ENCODE measurements at regions not wholly inside any gene's neighbourhood (a gene's known extent, or its start where the extent isn't known, plus 50 kb on each side); places are given as distances from the start of the nearest gene placed in this dataset.

- POLR2A ChIA-PET, result no interaction called here
- peaks cover 10% of the 10 kb centered on the region for H3K27me3 Mint-ChIP-seq
- H3K36me3 Mint-ChIP-seq (ENCODE audit: low read depth), result no peaks in the 10 kb centered on the region
- CTCF ChIA-PET, result no interaction called here
- H3K4me3 Mint-ChIP-seq, result no peak overlapping the region
- H3K27ac Mint-ChIP-seq, result no peak overlapping the region
- no peak for DNase-seq
- no peaks in the 10 kb centered on the region for H3K9me3 Mint-ChIP-seq
- H3K4me1 Mint-ChIP-seq, result no peaks in the 10 kb centered on the region
Measured at GRCh38 chr2:175872721-175873120, 129.3 kb downstream of the LNPK start.

- peaks cover 8% of the 10 kb centered on the region for H3K27me3 Mint-ChIP-seq
- POLR2A ChIA-PET, result no interaction called here
- no peak overlapping the region for H3K27ac Mint-ChIP-seq
Measured at GRCh38 chr2:175872005-175872348, 130.1 kb downstream of the LNPK start.

GRCh38 chr2:175871331-175872004, 130.6 kb downstream of the LNPK start:
- H3K27me3 Mint-ChIP-seq, result peaks cover 8% of the 10 kb centered on the region
- POLR2A ChIA-PET, result no interaction called here
- no peak for DNase-seq

More at GRCh38 chr2:175872005-175872348, 130.1 kb downstream of the LNPK start:
- DNase-seq, result no peak
- no peak overlapping the region for H3K4me3 Mint-ChIP-seq
- CTCF ChIA-PET, result no interaction called here
- no peaks in the 10 kb centered on the region for H3K36me3 Mint-ChIP-seq (ENCODE audit: low read depth)
- H3K9me3 Mint-ChIP-seq, result no peaks in the 10 kb centered on the region
- H3K4me1 Mint-ChIP-seq, result no peaks in the 10 kb centered on the region

GRCh38 chr2:175865716-175866115, 136.4 kb downstream of the LNPK start:
- no peak for DNase-seq
- CTCF ChIA-PET, result no interaction called here
- Mint-ChIP-seq H3K27ac (no peak overlapping the region), H3K36me3 (ENCODE audit: low read depth) (no peaks in the 10 kb centered on the region), H3K27me3 (peaks cover 2% of the 10 kb centered on the region), H3K4me3 (no peak overlapping the region), H3K4me1 (no peaks in the 10 kb centered on the region), H3K9me3 (no peaks in the 10 kb centered on the region)
- POLR2A ChIA-PET, result no interaction called here

More at GRCh38 chr2:175871331-175872004, 130.6 kb downstream of the LNPK start:
- Mint-ChIP-seq H3K27ac (no peak overlapping the region), H3K9me3 (no peaks in the 10 kb centered on the region), H3K4me1 (no peaks in the 10 kb centered on the region), H3K36me3 (ENCODE audit: low read depth) (no peaks in the 10 kb centered on the region), H3K4me3 (no peak overlapping the region)
- CTCF ChIA-PET, result no interaction called here

GRCh38 chr2:175864137-175864850, 137.8 kb downstream of the LNPK start:
- no peak for DNase-seq
- Mint-ChIP-seq H3K9me3 (no peaks in the 10 kb centered on the region), H3K4me1 (no peaks in the 10 kb centered on the region), H3K27me3 (peaks cover 2% of the 10 kb centered on the region), H3K36me3 (ENCODE audit: low read depth) (no peaks in the 10 kb centered on the region), H3K4me3 (no peak overlapping the region), H3K27ac (no peak overlapping the region)
- ChIA-PET POLR2A (no interaction called here), CTCF (no interaction called here)

GRCh38 chr2:175861958-175862357, 140.1 kb downstream of the LNPK start:
- DNase-seq, result no peak
- Mint-ChIP-seq H3K27ac (no peak overlapping the region), H3K9me3 (no peaks in the 10 kb centered on the region), H3K4me3 (no peak overlapping the region), H3K36me3 (ENCODE audit: low read depth) (no peaks in the 10 kb centered on the region), H3K4me1 (no peaks in the 10 kb centered on the region), H3K27me3 (peaks cover 2% of the 10 kb centered on the region)
- ChIA-PET POLR2A (no interaction called here), CTCF (no interaction called here)

- H3K4me1 Mint-ChIP-seq, result no peaks in the 10 kb centered on the region
Measured at GRCh38 chr2:175855794-175856453, 146.1 kb downstream of the LNPK start.

GRCh38 chr2:175855236-175855635, 146.8 kb downstream of the LNPK start:
- Mint-ChIP-seq H3K27me3 (peaks cover 4% of the 10 kb centered on the region), H3K4me1 (no peaks in the 10 kb centered on the region)
- POLR2A ChIA-PET, result no interaction called here

More at GRCh38 chr2:175855794-175856453, 146.1 kb downstream of the LNPK start:
- CTCF ChIA-PET, result no interaction called here
- Mint-ChIP-seq H3K27me3 (peaks cover 4% of the 10 kb centered on the region), H3K4me3 (no peak overlapping the region), H3K9me3 (no peaks in the 10 kb centered on the region), H3K36me3 (ENCODE audit: low read depth) (no peaks in the 10 kb centered on the region), H3K27ac (no peak overlapping the region)
- POLR2A ChIA-PET, result no interaction called here
- DNase-seq, result no peak

GRCh38 chr2:175854665-175855064, 147.4 kb downstream of the LNPK start:
- Mint-ChIP-seq H3K36me3 (ENCODE audit: low read depth) (no peaks in the 10 kb centered on the region), H3K4me1 (no peaks in the 10 kb centered on the region), H3K27me3 (peaks cover 4% of the 10 kb centered on the region), H3K4me3 (no peak overlapping the region), H3K9me3 (no peaks in the 10 kb centered on the region), H3K27ac (no peak overlapping the region)
- POLR2A ChIA-PET, result no interaction called here
- CTCF ChIA-PET, result interaction anchor here (1.2 kb wide), 1 partner anchor 11 kb away, joined by 3 read pairs; no protein-coding TSS in a partner anchor
- DNase-seq, result no peak

More at GRCh38 chr2:175855236-175855635, 146.8 kb downstream of the LNPK start:
- CTCF ChIA-PET, result no interaction called here
- no peaks in the 10 kb centered on the region for H3K9me3 Mint-ChIP-seq
- no peak overlapping the region for H3K4me3 Mint-ChIP-seq
- no peak for DNase-seq
- no peaks in the 10 kb centered on the region for H3K36me3 Mint-ChIP-seq (ENCODE audit: low read depth)
- H3K27ac Mint-ChIP-seq, result no peak overlapping the region

- ChIA-PET POLR2A (no interaction called here), CTCF (interaction anchor here (1.2 kb wide), 1 partner anchor 10 kb away, joined by 3 read pairs; no protein-coding TSS in a partner anchor)
- H3K4me3 Mint-ChIP-seq, result no peak overlapping the region
- no peaks in the 10 kb centered on the region for H3K36me3 Mint-ChIP-seq (ENCODE audit: low read depth)
- H3K27me3 Mint-ChIP-seq, result peaks cover 4% of the 10 kb centered on the region
- H3K9me3 Mint-ChIP-seq, result no peaks in the 10 kb centered on the region
- no peaks in the 10 kb centered on the region for H3K4me1 Mint-ChIP-seq
- no peak for DNase-seq
- no peak overlapping the region for H3K27ac Mint-ChIP-seq
Measured at GRCh38 chr2:175854129-175854528, 147.9 kb downstream of the LNPK start.

GRCh38 chr2:175853616-175853890, 148.5 kb downstream of the LNPK start:
- H3K9me3 Mint-ChIP-seq, result no peaks in the 10 kb centered on the region
- ChIA-PET POLR2A (no interaction called here), CTCF (no interaction called here)
- peaks cover 4% of the 10 kb centered on the region for H3K27me3 Mint-ChIP-seq
- DNase-seq, result no peak
- no peaks in the 10 kb centered on the region for H3K36me3 Mint-ChIP-seq (ENCODE audit: low read depth)
- no peak overlapping the region for H3K27ac Mint-ChIP-seq
- no peak overlapping the region for H3K4me3 Mint-ChIP-seq
- H3K4me1 Mint-ChIP-seq, result no peaks in the 10 kb centered on the region

- Mint-ChIP-seq H3K27ac (no peak overlapping the region), H3K27me3 (peaks cover 4% of the 10 kb centered on the region), H3K4me3 (no peak overlapping the region), H3K36me3 (ENCODE audit: low read depth) (no peaks in the 10 kb centered on the region), H3K9me3 (no peaks in the 10 kb centered on the region), H3K4me1 (no peaks in the 10 kb centered on the region)
- POLR2A ChIA-PET, result no interaction called here
- CTCF ChIA-PET, result no interaction called here
- no peak for DNase-seq
Measured at GRCh38 chr2:175852879-175853615, 149.0 kb downstream of the LNPK start.

- no peaks in the 10 kb centered on the region for H3K36me3 Mint-ChIP-seq (ENCODE audit: low read depth)
- ChIA-PET CTCF (no interaction called here), POLR2A (no interaction called here)
- DNase-seq, result no peak
- H3K27me3 Mint-ChIP-seq, result peaks cover 2% of the 10 kb centered on the region
- no peak overlapping the region for H3K27ac Mint-ChIP-seq
- no peaks in the 10 kb centered on the region for H3K4me1 Mint-ChIP-seq
- H3K4me3 Mint-ChIP-seq, result no peak overlapping the region
- no peaks in the 10 kb centered on the region for H3K9me3 Mint-ChIP-seq
Measured at GRCh38 chr2:175847128-175847527, 154.9 kb downstream of the LNPK start.

Measured in activated CD4-positive, alpha-beta T cell treated with anti-CD3 and anti-CD28 coated beads, Interleukin-2, amount 10 ng/mL, durations not matched to agents 7 days and 5 days (primary cell).